DND-41 (cell line): ENCODE measurements at regions not wholly inside any gene's neighbourhood (a gene's known extent, or its start where the extent isn't known, plus 50 kb on each side); places are given as distances from the start of the nearest gene placed in this dataset.

Experiments used
- ATAC-seq: fragments of 200-7000 bp; cut with Tn5 transposase; 3 replicates; pipeline ENCODE4 v1.9.1; 2021; ENCODE audit warnings: low read depth; ENCODE audit not compliant: insufficient read depth
- DNase-seq: peaks from one replicate; pipeline ENCODE4 v3.0.0-alpha.2; 2020
- H2AFZ ChIP-seq: 2 replicates; pipeline ENCODE4 v1.6.0; 2012; ENCODE audit warnings: low read depth, low read length
- H3K27ac ChIP-seq: 2 replicates; pipeline ENCODE4 v1.5.1; 2012; ENCODE audit warnings: low read length, inconsistent platforms
- H3K27me3 ChIP-seq: fragments of 200-600 bp; sonication (generic); 2 replicates; pipeline ENCODE4 v1.6.0; 2012; ENCODE audit warnings: low read length, mild to moderate bottlenecking, inconsistent platforms; ENCODE audit not compliant: insufficient read depth, poor library complexity
- H3K36me3 ChIP-seq: 2 replicates; pipeline ENCODE4 v1.5.1; 2012; ENCODE audit warnings: low read length, inconsistent platforms; ENCODE audit not compliant: insufficient read depth
- H3K4me1 ChIP-seq: 2 replicates; pipeline ENCODE4 v1.5.1; 2012; ENCODE audit warnings: mild to moderate bottlenecking, low read length; ENCODE audit not compliant: insufficient read depth
- H3K4me2 ChIP-seq: 2 replicates; pipeline ENCODE4 v1.6.0; 2012; ENCODE audit warnings: mild to moderate bottlenecking, moderate library complexity, low read length, inconsistent platforms; ENCODE audit not compliant: insufficient read depth
- H3K4me3 ChIP-seq, 2 experiments: fragments of 200-600 bp in 1 of 2; shearing (Covaris generic) in 1 of 2; 2 replicates each; pipeline ENCODE4 v1.5.1; 2012 to 2016; ENCODE audit warnings: inconsistent platforms in 2 of 2, low read length in 2 of 2, mild to moderate bottlenecking in 2 of 2, low read depth in 1 of 2, moderate library complexity in 1 of 2
- H3K79me2 ChIP-seq: 2 replicates; pipeline ENCODE4 v1.6.0; 2012; ENCODE audit warnings: low read length, inconsistent platforms; ENCODE audit not compliant: insufficient read depth
- H3K9ac ChIP-seq: 2 replicates; pipeline ENCODE4 v1.6.0; 2012; ENCODE audit warnings: low read depth, mild to moderate bottlenecking, inconsistent platforms, low read length, moderate library complexity
- H3K9me3 ChIP-seq: 2 replicates; pipeline ENCODE4 v1.5.1; 2012; ENCODE audit warnings: low read length, moderate library complexity, mild to moderate bottlenecking, inconsistent platforms; ENCODE audit not compliant: insufficient read depth, severe bottlenecking
- H4K20me1 ChIP-seq: 2 replicates; pipeline ENCODE4 v1.6.0; 2012; ENCODE audit warnings: low read length; ENCODE audit not compliant: insufficient read depth
- EZH2 ChIP-seq: IDR thresholded peaks from 3 replicates; pipeline ENCODE4 v1.6.1; 2012; ENCODE audit warnings: borderline replicate concordance, low read depth, mild to moderate bottlenecking, moderate library complexity, low read length, inconsistent platforms; ENCODE audit not compliant: severe bottlenecking
- TF ChIP-seq, protein P1 (sequence below): IDR thresholded peaks from 2 replicates; pipeline ENCODE4 v1.5.1; 2012; ENCODE audit warnings: borderline replicate concordance, low read length, moderate library complexity, mild to moderate bottlenecking; ENCODE audit not compliant: poor library complexity, severe bottlenecking; ENCODE audit errors: extremely low read depth

DNA sequence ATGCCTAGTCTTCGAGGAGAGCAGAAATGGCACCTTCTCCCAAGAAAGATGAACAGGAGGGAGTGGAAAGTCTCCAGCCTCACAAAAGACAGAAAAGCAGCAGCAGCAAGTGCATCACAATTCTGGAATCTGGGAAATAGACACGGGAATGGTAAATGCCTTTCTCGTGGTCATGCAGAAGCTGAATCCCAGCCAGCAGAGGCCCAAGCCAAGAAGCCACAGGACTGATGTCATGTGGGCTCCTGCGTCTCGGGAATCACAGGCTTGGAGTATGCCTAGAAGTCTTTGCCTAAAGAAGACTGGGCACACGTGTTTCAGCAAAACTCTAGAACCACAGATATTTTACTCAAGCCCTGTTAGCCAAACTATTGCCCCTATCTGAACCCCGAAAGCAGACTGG is 260.3 kb upstream of the PLD5 start:
- Histone ChIP-seq H3K27ac (no peak overlapping the region), H3K4me2 (no peak overlapping the region), H3K79me2 (no peaks in the 10 kb centered on the region), H3K36me3 (no peaks in the 10 kb centered on the region), H3K4me3 (no peak overlapping the region), H4K20me1 (no peaks in the 10 kb centered on the region), H3K9me3 (no peaks in the 10 kb centered on the region), H3K9ac (no peak overlapping the region), H3K4me1 (no peaks in the 10 kb centered on the region), H3K27me3 (no peaks in the 10 kb centered on the region), H2AFZ (no peak overlapping the region)
- no peak for TF ChIP-seq EZH2
- TF ChIP-seq, protein P1, sequence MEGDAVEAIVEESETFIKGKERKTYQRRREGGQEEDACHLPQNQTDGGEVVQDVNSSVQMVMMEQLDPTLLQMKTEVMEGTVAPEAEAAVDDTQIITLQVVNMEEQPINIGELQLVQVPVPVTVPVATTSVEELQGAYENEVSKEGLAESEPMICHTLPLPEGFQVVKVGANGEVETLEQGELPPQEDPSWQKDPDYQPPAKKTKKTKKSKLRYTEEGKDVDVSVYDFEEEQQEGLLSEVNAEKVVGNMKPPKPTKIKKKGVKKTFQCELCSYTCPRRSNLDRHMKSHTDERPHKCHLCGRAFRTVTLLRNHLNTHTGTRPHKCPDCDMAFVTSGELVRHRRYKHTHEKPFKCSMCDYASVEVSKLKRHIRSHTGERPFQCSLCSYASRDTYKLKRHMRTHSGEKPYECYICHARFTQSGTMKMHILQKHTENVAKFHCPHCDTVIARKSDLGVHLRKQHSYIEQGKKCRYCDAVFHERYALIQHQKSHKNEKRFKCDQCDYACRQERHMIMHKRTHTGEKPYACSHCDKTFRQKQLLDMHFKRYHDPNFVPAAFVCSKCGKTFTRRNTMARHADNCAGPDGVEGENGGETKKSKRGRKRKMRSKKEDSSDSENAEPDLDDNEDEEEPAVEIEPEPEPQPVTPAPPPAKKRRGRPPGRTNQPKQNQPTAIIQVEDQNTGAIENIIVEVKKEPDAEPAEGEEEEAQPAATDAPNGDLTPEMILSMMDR = no peak
- DNase-seq (no peak), ATAC-seq (no peak)

DNA sequence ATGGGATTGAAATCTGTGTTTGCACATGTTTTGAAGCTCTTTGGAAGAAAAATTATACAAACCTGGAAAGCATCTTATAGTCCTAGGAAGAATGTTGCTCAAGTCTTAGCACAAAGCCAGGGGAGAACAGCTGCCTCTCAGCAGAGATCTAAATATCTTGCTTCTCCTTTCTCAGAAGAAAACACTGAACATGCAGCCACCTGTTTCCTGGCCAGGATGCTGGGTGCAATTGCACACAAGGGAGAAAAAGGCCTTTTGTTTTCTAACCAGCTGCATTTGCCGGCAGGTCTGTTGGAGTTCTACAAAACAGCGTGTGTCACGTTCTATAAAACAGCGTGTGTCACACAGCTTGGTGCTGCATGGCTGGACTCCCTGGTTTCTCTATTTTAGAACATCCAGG is 259.6 kb upstream of the PLD5 start:
- no peak for ATAC-seq
- H3K27ac ChIP-seq = no peak overlapping the region
- TF ChIP-seq, protein P1 = no peak
- TF ChIP-seq EZH2 = no peak
- H3K4me1 ChIP-seq = no peaks in the 10 kb centered on the region
- no peak overlapping the region for H3K9ac ChIP-seq
- no peaks in the 10 kb centered on the region for H3K79me2 ChIP-seq
- H3K27me3 ChIP-seq = no peaks in the 10 kb centered on the region
- H3K4me2 ChIP-seq = no peak overlapping the region
- H2AFZ ChIP-seq = no peak overlapping the region
- H4K20me1 ChIP-seq = no peaks in the 10 kb centered on the region
- H3K4me3 ChIP-seq = no peak overlapping the region
- H3K9me3 ChIP-seq = no peaks in the 10 kb centered on the region
- no peak for DNase-seq
- H3K36me3 ChIP-seq = no peaks in the 10 kb centered on the region

DNA sequence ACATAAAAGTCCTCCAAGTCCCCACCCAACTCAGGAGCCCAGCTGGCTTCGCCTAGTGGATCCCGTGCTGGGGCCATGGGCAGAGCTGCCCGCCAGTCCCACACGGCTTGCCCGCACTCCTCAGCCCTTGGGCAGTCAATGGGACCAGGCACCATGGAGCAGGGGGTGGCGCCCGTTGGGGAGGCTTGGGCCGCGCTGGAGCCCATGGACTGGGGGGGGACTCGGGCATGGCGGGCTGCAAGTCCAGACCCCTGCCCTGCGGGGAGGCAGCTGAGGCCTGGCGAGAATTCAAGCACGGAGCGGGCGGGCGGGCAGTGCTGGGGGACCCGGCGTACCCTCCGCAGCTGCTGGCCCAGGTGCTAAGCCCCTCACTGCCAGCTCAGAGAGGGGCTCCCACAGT is 249.8 kb upstream of the PLD5 start:
- no peak overlapping the region for H2AFZ ChIP-seq

GRCh38 chr1:242770366-242770765 is 245.9 kb upstream of the PLD5 start:
- no peak overlapping the region for H3K4me3 ChIP-seq
- H3K9me3 ChIP-seq = no peaks in the 10 kb centered on the region
- ATAC-seq (no peak), DNase-seq (no peak)
- H3K4me2 ChIP-seq = no peak overlapping the region
- TF ChIP-seq EZH2 = no peak
- TF ChIP-seq, protein P1 = no peak
- no peaks in the 10 kb centered on the region for H3K27me3 ChIP-seq
- H3K79me2 ChIP-seq = no peaks in the 10 kb centered on the region
- no peaks in the 10 kb centered on the region for H3K36me3 ChIP-seq
- no peak overlapping the region for H3K27ac ChIP-seq
- H3K4me1 ChIP-seq = no peaks in the 10 kb centered on the region
- no peaks in the 10 kb centered on the region for H4K20me1 ChIP-seq
- no peak overlapping the region for H2AFZ ChIP-seq
- no peak overlapping the region for H3K9ac ChIP-seq

More for the DNA sequence above, 249.8 kb upstream of the PLD5 start:
- Histone ChIP-seq H3K9ac (no peak overlapping the region), H3K9me3 (no peaks in the 10 kb centered on the region), H3K36me3 (no peaks in the 10 kb centered on the region), H3K79me2 (no peaks in the 10 kb centered on the region), H3K27ac (no peak overlapping the region), H4K20me1 (no peaks in the 10 kb centered on the region), H3K4me1 (no peaks in the 10 kb centered on the region), H3K27me3 (no peaks in the 10 kb centered on the region), H3K4me2 (no peak overlapping the region), H3K4me3 (no peak overlapping the region)
- no peak for ATAC-seq
- TF ChIP-seq EZH2 = no peak
- TF ChIP-seq, protein P1 = no peak
- DNase-seq = no peak
